NCI-H2171 treated with DMSO at 0.1 percent for 48 hours (cell line): ENCODE measurements at regions not wholly inside any gene's neighbourhood (a gene's known extent, or its start where the extent isn't known, plus 50 kb on each side); places are given as distances from the start of the nearest gene placed in this dataset.

Source experiments
- DNase-seq: peaks from one replicate; lab custom pipeline; 2025; lab: John Stamatoyannopoulos, UW

DNA sequence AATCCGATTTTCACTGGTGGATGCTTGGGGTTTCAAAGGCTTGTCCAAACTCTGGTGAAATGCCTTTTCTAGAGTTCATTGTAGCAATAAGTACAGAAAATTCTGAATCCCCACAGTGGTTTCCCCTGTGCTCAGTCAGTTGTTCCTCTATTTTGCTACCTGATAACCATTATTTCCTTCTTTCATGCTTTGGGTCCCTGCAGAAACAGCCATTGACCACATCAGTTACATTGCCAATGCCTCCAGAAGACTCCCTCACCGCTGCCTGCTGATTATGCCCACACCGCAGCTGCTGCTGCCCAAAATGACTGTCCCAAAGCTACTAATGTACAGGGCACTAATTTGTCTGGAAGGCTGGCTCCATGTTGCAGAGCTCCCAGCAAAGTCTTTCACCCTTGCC is 517.3 kb downstream of the KLF12 start:
- no peak for DNase-seq

DNA sequence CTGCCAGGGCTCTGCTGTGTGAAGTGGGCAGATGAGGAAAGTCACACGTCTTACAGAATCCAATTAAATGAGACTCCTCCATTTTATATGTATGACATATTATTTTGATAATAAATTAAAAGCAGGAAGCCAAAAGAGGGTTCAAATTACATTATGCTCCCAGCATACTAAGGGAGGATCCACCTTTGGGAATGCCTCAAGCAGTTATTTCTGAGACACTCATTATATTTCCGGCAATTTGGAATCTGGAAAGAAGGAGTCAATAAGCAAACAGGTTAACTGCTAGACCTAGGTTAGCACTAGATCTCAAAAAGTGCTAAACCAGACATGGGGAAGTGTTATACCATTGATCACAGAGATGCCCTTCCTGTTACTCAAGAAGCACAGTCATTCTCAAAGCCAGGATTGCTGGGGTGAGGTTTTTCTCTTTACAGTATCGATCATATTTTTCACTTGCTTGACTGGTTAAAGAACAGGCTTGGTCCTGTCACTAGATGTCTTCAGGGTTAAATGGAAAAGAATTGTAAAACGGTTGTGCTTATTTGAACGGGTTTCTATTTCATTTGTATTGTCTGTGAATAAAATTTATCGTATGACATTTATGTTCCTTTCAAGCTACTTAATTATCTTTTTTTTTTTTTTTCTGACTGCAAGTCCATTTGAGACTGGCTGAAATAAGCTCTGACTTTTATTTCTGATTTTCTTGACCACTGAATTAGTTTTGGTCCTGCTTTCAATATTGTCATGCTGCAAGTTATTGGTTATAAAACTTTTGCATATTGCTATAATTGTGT is 523.2 kb downstream of the KLF12 start:
- DNase-seq, result no peak

DNA sequence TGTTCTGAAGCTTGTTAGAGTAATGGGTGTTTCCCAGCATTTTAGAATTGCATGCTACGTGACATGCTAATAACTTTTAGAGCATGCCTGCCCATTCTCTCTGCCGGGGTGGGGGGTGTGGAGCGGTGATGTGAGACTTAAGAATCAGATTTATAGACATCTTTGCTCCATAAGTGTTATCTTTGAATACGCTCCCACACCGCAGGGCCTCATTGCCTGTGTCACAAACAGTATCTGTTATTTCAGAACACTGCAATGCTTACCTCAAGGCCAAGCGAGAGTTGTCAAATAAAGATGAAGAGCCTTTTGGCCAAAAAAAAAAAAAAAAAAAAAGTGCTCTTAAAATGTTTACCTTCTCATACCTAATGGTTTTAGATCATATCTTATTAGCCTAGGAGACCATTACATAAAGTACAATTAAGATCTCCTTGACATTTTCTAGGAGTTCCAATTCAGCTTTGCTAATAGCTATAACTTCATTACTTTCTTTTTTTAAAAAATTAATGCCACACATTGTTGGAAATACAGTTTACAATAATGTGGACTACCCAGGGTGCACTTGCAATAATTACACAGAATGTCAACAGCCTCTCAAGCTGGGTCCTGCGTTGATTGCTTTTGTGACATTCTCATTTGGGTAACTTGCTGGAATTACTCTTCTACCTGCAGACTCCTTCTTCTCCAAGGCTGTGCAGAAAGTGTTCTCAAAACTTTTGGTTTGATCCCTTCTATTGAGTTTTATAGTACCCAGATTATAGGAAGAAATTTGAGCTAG is 525.3 kb downstream of the KLF12 start:
- no peak for DNase-seq

DNA sequence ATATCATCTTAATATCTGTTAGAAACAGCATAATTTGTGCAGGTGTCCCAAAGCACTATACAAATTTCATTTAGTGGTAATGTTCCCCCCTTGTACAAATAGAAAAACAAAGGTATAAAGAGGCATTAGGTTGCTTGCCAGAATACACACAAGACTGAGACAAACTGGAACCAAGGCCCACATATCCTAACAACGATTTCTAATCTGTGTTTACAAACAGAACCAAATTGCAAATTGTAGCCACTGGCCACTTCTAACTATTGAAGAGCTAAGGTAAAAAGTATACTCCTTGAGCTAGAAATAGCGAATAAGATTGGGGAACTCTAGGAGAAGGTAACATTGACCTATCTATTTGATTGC is 526.1 kb downstream of the KLF12 start:
- DNase-seq, result no peak

DNA sequence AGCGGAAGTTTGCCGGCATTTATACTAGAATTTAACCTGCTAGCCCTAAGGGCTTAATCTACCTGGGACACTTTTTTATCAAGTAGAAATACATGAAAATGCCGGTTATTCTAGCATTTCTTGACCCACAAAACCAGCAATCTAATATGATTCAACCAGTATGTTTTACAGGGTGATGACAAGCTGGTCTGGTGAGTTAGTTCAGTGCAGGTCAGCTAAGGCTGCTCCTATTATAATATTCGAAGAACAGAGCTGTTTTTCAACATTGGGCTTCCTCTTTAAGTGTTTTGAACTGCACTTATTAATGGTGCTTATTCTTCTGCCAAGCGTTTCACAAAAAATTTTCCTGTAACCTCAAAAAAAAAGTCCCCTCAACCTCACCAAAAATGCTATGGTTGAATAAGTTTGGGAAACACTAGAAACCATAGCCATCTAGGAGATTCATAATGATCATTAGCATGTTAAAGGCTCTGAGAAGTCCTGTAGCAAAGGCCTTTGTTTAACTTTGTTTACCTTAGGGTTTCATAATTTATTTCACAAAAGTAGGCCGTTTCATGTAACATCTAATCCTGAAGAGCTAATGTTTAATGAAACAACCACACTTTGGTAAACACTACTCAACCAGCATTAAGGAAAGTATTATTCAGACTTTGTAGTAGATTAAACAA is 526.6 kb downstream of the KLF12 start:
- DNase-seq, result no peak

DNA sequence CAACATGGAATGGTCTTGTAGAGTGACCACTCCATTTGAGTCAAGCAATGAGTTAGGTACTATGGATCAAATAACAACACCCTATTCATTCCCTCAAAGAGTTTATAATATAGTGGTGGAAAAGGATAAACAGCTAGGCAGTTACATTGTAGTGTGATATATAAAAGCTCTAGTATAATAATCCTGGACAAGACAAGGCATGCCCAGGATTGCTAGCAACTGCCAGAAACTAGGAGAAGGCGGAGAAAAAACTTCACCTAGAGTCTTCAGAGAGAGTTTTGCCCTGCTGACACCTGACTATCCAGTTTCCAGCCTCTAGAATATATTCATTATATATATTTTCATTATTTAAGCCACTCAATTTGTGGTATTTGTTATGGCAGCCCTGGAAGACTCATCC is 530.6 kb downstream of the KLF12 start:
- no peak for DNase-seq

DNA sequence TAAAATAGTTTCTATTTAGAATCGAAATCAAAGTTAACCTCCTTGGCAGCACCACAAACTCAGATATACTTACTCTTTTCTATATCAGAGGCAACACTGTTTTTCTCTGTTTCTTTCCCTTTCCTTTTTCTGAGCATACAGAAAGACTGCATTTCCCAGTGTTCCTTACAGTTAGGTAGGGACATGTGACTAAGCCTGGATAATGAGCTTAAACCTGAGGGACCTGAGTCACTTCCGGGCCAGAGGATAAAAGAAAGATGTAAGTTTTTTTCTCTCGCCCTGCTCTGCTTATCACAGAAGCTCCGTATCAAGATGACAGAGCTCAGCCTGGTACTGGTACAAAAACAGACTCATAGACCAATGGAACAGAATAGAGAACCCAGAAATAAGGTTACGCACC is 531.9 kb downstream of the KLF12 start:
- DNase-seq, result peak; percentile 49

DNA sequence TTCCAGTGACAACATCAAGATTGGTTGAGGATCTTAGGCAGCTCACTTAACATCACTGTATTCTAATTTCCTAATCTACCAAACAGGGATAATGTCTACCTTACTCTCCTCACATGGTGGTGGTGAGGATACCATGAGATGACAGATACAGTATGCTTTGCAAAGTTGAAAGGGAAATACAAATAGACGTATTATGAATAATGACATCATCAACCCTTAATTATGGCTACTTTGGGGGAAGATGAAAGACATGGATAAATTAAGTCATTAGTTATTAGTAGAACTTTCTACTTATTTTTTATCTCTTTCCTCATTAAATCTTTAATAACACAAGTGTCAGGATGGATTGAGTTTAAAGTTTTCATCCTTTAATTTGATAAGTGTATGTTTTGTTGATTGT is 532.5 kb downstream of the KLF12 start:
- no peak for DNase-seq

DNA sequence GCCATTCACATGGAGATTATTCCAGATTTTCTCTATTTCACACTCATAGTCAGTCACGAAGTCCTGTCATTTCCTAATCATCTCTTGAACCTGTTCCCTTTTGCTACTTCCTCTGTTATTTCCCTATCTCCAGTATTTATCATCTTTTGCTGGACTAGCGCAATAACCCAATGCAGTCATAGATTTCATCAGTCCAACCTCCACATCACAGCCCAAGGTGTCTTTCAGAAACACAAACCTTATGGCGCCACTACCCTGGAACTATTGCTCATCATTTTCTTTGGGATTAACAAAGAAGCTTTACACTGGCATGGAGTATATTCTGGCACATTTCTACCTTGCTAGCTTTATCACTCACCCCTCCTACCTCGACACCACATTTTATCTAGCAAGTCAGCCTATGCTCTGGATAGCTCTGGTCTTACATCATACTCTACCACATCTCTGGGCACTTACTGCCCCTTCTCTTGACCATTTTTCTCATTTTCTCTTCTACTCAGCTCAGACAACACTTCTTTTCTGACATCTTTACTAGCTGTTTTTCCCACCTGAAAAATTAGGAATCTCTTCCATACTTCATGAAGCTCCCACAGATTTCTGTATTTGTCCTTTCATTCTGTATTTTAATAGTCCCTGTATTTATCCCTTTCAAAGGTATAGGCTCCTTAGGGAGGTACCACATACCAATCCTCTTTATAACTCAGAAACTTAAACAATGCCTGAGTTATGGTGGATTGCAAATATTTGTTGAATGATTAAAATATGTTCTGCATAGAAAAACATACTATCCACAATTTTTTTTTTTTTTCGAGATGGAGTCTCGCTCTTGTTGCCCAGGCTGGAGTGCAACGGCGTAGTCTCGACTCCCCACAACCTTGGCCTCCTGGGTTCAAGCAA is 534.7 kb downstream of the KLF12 start:
- no peak for DNase-seq

DNA sequence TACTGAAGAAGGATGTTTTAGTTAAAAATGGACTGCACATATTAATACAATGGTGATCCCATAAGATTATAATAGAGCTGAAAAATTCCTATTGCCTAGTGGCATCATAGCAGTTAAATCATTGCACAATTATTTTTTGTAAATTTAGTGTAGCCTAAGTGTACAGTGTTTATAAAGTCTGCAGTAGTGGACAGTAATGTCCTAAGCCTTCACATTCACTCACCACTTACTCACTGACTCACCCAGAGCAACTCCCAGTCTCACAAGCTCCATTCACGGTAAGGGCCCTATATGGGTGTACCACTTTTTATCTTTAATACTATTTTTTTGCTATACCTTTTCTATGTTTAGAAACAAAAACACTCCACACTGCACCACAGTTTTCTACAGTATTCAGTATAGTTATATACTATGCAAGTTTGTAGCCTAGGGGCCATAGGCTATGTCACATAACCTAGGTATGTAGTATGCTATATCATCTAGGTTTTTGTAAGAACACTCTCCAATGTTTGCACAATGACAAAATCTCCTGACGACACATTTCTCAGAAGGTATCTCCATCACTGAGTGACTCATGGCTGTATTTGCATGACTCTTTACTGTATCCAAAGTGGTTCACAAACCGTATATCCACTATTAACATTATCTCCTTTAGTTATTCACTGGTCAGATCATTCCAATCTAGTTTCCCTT is 536.0 kb downstream of the KLF12 start:
- no peak for DNase-seq

DNA sequence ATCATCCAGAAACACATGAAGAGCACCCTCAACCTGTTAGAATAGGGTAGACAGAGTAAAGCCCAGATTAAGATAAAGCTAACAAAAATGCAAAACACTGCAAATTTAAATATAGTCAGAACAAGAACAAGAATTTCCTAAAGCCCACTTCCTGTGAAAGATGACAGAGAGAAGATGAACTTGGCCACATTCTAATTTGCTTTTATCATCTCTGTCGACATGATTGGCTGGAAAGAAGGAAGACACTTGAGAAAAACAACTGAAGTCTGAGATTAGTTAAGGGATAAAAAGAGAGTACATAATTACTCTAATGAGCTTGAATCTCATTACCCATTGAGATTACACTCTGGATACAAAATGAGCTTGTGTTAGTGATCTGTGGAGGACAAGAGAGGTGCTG is 537.6 kb downstream of the KLF5 start:
- DNase-seq, result no peak

DNA sequence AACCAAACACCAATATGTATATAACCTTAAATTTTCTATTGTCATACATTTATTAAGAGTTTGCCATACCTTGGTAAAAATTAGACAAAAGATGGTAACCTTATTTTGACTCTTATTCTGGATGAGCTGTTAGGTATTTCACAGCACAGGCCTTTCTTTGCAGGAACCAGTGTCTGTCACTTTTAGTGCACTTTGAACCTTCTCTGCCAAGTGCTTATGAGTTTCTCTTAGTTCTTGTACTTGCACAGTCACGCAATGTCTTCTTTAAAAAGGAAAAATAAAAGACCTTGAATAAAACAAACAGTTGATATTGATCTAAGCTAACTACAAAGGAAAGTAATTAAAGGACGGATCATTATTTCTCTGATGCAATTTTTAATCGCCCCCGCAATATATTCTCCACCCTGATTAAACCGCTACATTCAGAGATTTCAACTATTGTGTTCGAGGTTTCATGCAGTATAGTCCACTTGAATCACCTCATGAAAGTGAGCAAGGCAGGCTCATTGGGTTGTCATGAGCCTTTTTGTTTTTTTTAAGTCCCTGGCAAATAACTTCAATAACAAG is 534.5 kb downstream of the KLF5 start:
- no peak for DNase-seq

DNA sequence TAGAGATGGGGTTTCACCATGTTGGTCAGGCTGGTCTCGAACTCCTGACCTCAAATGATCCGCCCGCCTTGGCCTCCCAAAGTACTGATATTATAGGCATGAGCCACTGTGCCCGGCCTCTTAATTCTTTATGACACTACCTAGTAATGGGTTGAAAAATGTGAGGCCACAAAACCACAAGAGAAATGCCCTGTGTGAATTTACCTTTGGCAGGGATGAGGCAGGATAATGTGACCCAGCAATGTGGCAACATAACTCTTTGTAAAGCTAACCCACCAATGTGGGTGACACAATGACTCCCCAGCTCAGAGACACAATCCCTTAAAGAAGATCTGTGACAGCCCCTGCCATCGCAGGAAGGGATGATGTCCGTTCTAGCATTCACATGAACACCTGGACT is 533.1 kb downstream of the KLF5 start:
- no peak for DNase-seq

DNA sequence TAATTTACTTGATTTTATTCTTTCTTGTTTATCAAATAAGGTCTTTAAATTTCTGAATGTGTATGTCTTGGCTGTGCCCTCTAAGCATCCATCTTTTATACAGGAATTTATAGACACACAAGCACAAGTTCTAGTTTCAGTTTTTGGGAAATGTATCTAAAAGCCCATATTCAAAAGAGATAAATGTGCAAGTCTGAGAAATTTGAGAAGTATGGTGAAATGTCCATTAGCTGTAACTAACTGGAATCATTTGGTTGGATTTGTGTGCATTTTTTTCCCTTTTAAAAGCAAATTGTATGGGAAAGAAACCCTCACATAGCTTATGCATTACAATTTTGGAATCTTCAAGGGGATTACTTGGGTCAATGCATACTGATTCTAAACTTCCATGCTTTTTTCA is 532.0 kb downstream of the KLF5 start:
- DNase-seq, result no peak

DNA sequence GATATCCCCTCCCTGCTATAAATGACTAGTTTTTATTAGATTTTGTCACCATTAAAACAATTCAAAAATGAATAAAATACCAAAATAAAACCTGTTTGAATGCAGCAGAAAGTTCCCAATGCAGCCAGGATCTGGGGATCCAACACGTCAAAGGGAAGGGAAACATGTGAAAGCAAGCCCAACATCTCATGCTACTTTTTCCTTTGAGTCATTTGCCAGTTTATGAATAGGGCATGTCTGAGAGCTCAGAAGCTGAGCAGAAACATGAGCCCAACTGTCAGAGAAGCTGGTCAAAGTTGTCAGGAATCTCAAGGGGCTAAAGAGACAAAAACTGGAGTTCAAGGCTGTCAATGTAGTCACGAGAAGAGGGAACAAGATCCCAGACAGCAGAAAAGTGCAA is 526.4 kb downstream of the KLF5 start:
- DNase-seq, result no peak

DNA sequence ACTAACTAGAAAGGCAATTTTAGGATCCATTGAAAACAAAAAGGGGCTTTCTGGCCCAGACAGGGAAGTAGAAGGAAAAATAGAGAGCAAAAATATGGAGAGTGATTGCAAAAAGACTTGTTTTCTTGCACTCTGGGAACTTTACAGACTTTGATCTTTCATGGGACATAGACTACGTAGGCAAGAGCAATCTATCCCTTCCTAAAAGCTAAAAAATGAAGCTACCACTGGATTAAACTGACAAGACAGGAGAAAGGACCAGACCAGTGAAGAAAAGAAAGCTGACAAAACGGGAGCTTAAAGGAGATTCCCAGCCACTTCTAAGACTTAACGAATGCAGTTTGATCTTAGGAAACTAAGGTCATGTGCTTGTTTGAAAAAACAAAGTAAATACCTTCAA is 524.5 kb downstream of the KLF5 start:
- no peak for DNase-seq

DNA sequence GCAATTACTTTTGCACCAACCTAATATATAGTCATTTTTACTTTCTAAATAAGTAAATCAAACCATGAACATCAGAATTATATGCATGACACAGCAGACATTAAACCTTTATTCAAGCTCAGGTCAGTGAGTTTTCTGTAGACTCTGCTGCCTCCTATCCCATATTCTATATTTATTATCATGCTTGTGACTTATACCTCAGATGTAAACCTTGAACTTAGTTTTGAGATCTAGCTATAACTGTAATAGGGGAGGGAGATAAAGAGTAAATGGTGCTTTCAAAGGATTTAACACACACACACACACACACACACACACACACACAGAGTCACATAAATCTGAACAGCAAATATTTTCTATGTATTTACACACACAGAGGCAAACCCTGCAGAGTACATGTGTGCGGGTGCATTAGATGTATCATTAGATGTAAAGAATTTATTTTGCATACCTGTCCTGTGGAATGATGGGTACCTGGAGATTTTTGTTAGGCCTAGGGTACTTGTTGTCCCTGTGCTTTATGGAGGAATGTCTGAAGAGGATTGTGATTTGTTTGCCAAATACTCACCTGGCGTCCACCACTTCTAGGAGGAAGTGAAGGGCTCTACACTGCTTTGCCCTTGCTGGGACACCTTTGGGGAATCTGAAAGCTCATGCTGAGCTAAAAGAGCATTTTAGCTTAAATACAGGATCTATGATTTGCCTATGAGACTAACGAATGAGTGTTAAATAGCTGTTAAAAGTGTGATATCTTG is 521.9 kb downstream of the KLF5 start:
- DNase-seq, result no peak

DNA sequence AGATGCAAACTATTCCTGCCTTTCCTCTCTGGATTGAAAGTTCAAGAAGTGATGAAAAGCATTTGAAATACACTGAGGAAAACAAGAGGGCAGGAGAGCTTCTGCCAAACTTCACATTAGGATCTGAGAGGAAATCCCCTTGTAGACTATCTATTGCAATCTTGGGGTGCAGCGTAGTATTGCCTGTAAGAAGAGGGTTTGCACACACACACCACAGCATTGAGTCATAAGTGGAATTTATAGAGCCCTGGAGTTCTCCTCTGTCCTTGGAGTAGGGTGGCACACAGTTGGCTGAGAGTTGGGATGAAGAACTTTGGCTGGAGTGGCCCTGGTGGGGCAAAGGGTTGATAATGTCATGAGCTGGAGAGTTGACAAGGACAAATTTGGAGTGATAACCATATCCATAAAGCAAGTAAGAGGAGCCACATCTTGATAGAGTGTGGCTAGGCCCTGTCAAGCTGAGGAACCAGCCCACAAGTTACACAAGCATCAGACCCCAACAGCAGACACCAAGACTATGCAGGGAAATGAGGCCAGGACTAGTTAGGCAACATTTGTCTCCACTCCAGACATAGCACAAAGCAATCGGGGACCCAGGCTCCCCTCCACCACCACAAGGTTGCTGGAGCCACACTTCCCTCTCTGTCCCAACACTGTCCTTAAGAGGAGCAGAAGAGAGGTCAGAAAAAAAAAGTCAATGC is 520.9 kb downstream of the KLF5 start:
- DNase-seq, result no peak

DNA sequence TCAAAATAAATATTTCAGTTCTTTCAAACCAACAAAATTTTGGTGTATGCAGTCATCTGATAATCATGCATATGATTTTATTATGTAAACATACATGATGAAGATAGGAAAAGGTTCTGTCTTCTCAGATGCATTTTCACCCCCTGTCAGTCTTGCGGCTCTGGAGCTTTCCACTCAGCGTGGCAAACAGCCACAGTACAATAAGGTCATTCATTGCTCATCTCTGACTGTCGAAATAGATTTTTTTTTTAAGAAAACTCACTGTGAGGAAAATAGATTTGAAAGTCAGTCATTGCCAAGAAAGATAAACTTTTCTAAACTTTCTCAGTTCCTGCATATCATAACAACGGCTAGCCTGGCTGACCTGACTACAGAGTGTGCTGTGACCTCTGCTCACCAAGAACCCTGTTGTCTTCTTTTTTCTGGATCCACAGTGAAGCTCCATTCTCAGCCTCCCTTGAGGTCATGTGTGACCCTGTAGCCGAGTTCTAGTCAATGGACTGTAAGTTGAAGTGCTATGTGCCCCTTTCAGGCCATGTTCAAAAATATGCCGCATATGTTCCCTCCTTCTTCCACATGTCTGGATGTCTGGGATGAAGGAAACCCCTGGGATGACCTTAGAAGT is 519.6 kb downstream of the KLF5 start:
- no peak for DNase-seq
